Kidney tubule cell (primary cell): ENCODE measurements at regions not wholly inside any gene's neighbourhood (a gene's known extent, or its start where the extent isn't known, plus 50 kb on each side); places are given as distances from the start of the nearest gene placed in this dataset.
"Not testable (repeated sequence)": the region's sequence is repeated elsewhere in the genome, so short reads cannot be mapped to it uniquely, and the experiment has no call there.

Experiments
- DNase-seq: peaks from one replicate; pipeline ENCODE4 v3.0.0-alpha.2; 2018; ENCODE audit warnings: low spot score

GRCh38 chr6:99141906-99142305, 194.2 kb upstream of the FBXL4 start:
- DNase-seq, result not testable (repeated sequence)

DNA sequence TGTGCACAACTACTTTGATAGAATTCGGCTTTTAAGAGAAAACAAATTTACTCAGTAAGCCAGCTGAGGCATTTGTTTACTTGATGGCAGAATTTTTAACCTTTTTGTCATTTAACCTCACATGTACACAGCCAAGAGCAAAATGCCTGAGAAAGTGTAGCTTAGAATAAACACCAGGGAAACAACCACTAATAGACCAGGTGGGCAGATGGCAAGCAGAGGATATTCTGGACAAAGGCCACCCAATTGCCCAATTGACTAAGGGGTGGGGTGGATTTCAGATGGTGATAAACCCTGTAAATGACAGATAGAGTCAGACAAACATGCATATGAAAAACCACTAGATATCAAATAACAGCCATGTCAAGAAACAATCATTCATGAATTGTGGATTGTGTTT, 190.7 kb upstream of the FBXL4 start:
- DNase-seq, result no peak

- DNase-seq, result no peak
These were observed 189.6 kb upstream of the FBXL4 start for GRCh38 chr6:99137314-99137713.

GRCh38 chr6:99136488-99136887, 188.7 kb upstream of the FBXL4 start:
- peak; percentile 50 for DNase-seq

- DNase-seq, result no peak
These were observed 184.4 kb upstream of the FBXL4 start for GRCh38 chr6:99132026-99132635.

DNA sequence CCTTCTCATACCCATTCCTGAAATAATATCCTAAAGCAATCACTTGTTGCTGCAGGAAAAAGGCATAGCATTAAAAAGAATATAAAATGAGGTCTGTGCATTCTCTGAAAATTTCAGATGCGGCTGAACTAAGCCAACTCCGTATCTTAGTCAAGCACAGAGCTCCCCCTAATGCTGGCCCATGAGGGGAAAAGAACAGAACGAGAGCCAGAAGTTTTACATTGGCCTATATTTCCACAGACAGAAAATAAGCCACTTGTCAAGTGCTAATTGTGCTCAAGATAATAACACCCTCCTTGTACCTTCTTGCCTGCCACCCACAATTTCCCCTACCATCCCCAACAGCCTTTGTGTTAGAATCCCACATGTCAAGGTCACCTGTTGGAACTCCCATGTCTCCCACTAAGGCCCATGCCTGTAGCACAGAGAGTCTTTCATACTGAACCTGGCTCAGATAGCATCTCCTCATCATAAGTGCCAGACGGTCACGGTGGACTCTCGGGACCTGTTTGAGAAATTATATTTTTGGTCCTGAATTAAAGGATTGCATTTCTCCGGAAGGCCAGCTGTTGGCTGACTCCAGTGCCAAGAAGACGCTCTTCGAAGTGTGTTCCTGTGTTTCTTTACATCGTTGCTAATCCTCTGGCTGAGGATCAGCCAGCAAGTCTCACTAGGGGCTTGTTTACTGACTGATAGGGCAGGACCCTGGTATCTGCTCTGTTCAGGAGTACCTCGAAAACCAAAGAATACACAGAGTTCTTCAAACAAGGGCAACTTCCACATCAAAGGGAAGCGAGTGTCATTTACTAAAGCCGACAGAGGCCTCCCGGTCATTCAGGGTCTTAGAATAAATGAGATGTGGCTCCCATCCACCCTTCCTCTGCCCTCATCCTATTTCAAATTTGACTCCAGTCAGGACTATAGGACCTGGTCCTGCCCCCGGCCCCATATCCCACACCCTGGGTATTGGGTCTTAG, 183.4 kb upstream of the FBXL4 start:
- DNase-seq, result no peak

DNA sequence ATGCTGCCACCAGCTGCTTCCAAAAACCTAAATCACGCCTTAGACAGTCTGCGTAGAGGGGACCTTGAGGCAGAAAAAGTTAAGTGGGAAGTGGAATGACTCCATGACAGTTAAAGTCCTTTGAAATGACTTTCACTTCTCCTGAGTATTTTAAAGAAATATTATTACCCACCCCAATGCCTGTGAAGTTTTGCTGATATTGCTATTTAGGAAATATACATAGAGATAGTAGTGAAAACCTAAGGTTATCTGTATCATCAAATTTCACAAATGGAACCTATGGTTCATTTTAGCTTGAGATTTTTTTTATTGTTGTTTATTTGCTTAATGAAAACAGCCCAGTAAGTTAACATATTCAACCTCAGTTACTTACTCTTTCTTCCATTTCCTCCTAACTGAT, 182.1 kb upstream of the FBXL4 start:
- DNase-seq, result no peak

DNA sequence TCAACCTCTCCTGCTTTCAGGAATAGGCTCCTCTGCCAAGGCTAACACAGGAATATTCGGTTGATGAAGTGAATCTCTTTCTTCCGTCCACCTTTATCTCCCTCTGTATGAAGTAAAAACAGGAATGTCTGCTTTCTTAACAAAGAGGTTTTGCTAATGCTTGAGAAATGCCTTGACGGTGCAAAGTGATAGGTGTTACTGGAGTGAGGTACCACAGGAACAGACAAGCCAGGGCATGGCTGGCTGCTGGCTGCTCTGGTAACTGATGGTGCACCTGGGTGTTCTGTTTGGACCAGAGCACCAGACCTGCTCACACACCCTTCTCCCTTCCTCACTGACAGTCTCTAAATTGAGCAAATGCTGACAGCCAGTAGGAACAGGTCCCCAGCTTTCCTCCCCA, 174.0 kb upstream of the FBXL4 start:
- no peak for DNase-seq

DNA sequence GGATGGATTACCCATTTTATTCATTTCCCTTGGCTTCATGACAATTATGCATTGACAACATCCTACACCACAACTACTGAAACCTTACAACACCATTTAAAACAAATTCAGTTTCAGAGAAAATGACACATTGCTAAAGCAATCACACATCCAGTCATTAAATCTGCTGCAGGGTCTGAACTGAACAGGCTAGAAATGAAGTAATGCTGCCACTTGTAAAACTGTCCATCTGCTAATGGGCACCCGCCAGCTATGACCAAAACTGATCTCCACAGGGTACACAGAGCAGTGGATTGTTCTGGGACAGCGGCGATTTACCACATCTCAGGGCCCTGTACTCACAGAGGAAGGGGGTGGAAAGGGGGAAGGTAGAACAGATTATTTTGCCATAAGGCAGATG, 172.9 kb upstream of the FBXL4 start:
- DNase-seq, result no peak

- DNase-seq, result peak; percentile 73
These were observed 171.6 kb upstream of the FBXL4 start for GRCh38 chr6:99119109-99120031.

- peak; percentile 6 for DNase-seq
These were observed 167.1 kb upstream of the FBXL4 start for GRCh38 chr6:99114769-99115406.

- no peak for DNase-seq
These were observed 163.8 kb upstream of the FBXL4 start for GRCh38 chr6:99111590-99111989.

DNA sequence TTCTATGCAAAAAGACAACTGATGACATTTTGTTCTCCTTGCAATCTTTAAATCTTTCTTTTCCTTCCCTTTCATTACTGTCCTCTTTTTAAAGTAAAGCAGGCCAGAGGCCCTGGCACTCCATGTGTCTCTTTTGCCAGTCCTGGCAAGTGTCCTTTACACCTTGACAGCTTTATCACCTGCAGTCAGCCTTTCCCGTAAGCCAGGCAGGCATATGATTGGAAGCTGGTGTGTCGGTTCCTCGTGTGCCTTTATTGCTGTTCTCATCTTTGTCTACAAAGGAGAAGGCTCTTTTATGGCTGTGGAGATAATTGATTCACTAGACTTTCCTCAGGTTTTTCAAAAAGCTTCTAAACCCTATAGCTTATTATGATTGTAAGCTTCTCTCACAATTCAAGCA, 162.3 kb upstream of the FBXL4 start:
- no peak for DNase-seq

DNA sequence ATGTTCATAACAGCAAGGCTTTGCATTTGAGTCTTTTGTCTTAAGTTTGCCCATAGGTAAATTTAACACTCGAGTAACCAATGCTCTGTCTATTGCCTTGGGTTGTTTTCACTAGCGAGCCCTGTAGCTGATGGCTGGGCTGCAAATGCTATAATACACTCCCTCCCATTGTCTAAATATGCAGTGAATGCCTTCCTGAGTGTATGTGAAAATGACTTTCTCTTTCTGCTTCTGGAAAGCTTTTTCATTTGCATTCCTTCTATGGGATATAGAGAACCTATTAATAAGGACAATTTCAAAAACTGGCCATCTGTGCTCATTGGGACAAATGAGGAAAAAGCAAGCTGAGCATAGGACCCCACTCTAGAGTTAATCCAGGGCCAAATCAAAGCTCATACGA, 156.5 kb upstream of the FBXL4 start:
- no peak for DNase-seq

DNA sequence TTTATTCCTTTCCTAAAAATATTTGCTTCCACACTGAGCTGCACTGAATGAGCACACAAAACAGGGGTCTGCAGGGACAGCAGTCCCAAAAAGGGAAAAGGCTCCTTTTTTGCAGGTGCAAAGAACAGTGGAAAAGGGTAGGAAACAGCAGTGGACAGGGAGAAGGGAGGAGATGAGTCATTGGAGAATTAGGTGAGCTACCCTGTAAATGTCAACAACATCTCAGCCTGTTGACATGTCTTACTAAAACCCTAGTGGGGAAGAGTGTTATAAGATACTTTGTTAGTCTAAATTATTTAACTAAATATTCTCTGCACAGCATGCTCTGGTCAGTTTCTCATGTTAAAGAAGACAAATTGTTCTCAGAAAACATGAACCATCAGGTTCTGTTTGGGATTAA, 151.5 kb upstream of the FBXL4 start:
- no peak for DNase-seq

GRCh38 chr6:99096170-99096569, 148.4 kb upstream of the FBXL4 start:
- no peak for DNase-seq

DNA sequence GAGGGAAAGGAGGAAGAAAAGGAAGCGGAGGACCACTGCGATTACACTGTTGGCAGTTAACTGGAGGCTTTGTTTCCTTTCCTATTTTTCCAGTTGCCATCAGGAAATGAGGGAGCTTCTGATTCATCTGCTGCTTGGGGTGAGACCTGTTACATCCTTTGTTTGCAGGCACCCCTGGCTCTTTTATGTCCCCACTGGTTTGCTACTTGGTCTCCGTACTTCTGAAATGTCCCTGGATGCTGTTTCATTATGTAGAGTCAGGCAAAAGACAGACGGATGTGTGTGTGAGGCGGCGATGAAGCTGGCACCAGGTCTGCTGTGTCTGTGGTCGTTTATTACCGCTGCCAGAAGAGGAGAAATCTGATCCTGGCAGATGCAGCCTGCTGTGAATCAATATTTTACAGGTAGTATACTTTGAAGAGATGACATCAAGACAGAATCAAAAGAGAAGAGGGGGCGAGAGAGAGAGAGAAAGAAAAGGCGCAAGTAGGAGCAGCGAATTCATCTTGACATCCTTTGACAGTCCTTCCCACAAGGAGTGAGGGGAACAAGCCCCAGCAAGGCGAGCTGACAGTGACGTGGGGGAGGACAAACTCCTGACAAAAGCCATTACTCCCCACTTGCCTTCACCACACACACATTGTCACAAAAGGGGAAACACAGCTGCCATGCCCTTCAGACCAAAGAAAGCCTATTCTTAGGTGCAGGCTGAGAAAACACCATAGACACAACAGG, 145.9 kb upstream of the FBXL4 start:
- no peak for DNase-seq

DNA sequence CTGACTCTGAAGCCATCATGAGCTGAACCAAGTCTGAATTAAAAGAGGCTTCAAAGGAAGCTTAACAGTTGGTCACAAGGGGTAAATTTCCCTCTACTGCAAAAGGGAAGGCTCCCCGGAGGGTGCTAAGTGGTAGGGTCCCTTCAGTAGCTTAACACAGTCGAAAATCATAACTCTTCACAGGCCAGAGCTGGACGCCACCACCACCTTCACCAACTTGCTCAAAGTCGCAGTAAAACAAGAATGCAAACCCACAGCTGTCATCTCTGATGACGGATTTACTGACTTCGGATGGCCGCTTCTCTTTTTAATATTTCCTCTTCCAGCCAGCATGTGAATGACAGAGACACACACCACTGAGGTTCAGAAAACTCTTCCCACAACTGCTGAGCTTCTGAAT, 144.7 kb upstream of the FBXL4 start:
- no peak for DNase-seq

DNA sequence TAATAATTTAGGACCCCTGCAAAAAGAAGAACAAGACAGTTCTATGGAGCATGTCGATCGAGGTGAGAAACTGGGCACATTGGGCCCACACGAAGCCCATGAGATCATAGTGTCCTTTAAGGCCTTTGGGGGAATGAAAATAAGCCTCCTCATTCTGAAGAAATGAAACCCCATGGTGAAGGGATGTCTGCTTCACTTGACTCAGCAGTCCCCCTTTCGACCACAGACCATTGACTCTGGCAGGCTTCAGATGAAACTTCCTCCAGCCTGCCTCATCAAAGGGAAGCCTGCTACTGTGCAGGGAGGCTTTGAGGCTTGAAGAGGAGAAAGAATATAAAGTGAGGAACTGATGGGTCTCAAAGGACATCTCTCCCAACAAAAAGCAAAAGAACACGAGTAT, 144.2 kb upstream of the FBXL4 start:
- DNase-seq, result no peak

DNA sequence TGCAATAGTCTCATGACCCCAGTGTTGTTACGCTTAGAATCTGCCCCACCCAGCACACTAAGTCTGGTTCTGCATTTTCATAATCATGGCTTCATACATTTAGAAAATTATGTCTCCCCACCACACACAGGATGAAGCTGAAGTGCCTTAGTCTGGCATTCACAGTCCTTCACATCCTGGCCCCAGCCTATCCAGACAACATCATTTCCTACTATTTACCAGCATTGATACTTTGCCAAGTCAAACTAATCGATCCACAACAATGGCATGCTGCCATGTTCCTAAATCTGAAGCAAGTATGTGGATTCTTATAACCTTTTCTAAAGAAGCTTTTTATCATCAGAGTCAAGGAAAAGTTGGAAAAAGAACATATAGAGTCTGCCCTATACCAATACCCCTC, 132.4 kb upstream of the FBXL4 start:
- DNase-seq, result no peak

DNA sequence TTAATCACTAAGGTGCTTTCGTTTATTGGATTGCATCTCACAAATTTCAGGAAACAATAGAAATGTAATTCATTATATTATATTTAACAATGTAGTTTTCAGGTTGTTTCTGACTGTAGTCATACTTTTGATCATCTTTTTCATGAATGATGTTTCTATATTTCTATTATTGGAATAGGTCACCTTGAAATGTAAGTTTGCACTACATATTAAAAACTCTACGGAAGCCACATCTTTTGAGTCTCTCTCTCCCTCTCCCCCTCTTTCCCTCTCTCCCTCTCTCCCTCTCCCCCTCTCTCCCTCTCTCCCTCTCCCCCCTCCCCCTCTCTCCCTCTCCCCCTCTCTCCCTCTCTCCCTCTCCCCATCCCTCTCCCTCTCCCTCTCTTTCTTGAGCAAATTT, 131.3 kb upstream of the FBXL4 start:
- DNase-seq, result no peak
